ENCODE measurements at regions not wholly inside any gene's neighbourhood (a gene's known extent, or its start where the extent isn't known, plus 50 kb on each side); places are given as distances from the start of the nearest gene placed in this dataset.

GRCh38 chr13:71033026-71033425 is 834.0 kb downstream of the DACH1 start:
- TF ChIP-seq, protein P1, sequence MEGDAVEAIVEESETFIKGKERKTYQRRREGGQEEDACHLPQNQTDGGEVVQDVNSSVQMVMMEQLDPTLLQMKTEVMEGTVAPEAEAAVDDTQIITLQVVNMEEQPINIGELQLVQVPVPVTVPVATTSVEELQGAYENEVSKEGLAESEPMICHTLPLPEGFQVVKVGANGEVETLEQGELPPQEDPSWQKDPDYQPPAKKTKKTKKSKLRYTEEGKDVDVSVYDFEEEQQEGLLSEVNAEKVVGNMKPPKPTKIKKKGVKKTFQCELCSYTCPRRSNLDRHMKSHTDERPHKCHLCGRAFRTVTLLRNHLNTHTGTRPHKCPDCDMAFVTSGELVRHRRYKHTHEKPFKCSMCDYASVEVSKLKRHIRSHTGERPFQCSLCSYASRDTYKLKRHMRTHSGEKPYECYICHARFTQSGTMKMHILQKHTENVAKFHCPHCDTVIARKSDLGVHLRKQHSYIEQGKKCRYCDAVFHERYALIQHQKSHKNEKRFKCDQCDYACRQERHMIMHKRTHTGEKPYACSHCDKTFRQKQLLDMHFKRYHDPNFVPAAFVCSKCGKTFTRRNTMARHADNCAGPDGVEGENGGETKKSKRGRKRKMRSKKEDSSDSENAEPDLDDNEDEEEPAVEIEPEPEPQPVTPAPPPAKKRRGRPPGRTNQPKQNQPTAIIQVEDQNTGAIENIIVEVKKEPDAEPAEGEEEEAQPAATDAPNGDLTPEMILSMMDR (IDR thresholded peaks at IDR 0.05; ENCODE audit: low read depth, low read length): no peak
- no peak for TF ChIP-seq MAX (IDR thresholded peaks at IDR 0.05; ENCODE audit: low read depth, low read length)

Data from NB4 (cell line).